GM23338 (cell line): ENCODE measurements at regions not wholly inside any gene's neighbourhood (a gene's known extent, or its start where the extent isn't known, plus 50 kb on each side); places are given as distances from the start of the nearest gene placed in this dataset.

Experiments used
- CREB1 ChIP-seq: fragments of 250-450 bp; sonication (Bioruptor Pico); IDR thresholded peaks from 2 replicates; pipeline ENCODE4 v1.5.0; 2020; ENCODE audit warnings: low read depth, mild to moderate bottlenecking, moderate library complexity
- CTCF ChIP-seq, 2 experiments: fragments of 200-600 bp in 1 of 2; sonication (generic) in 1 of 2; conservative IDR thresholded peaks; 2 replicates each; pipeline versions ENCODE4 v1.5.1 to v1.6.1; 2016 to 2017; ENCODE audit warnings: antibody characterized with exemption in 2 of 2, low read depth in 2 of 2, mild to moderate bottlenecking in 2 of 2, moderate library complexity in 1 of 2
- ETS1 ChIP-seq: IDR thresholded peaks from 2 replicates; pipeline ENCODE4 v1.6.1; 2016; ENCODE audit warnings: antibody characterized with exemption
- EZH2 ChIP-seq: fragments of 200-600 bp; sonication (generic); IDR thresholded peaks from one replicate; pipeline ENCODE4 v1.8.0; 2017; ENCODE audit warnings: antibody characterized with exemption, mild to moderate bottlenecking, low read depth; ENCODE audit not compliant: unreplicated experiment
- EZH2phosphoT487 ChIP-seq: fragments of 200-600 bp; sonication (generic); IDR thresholded peaks from one replicate; pipeline ENCODE4 v1.8.1; 2018; ENCODE audit warnings: antibody characterized with exemption; ENCODE audit not compliant: unreplicated experiment
- JUNB ChIP-seq: IDR thresholded peaks from one replicate; pipeline ENCODE4 v1.6.1; 2016; ENCODE audit warnings: antibody characterized with exemption; ENCODE audit not compliant: unreplicated experiment
- NANOG ChIP-seq: IDR thresholded peaks from 2 replicates; pipeline ENCODE4 v1.6.1; 2016; ENCODE audit warnings: antibody characterized with exemption, borderline replicate concordance
- POLR2AphosphoS5 ChIP-seq: IDR thresholded peaks from 2 replicates; pipeline ENCODE4 v1.6.1; 2016; ENCODE audit warnings: antibody characterized with exemption, low read depth
- REST ChIP-seq: IDR thresholded peaks from one replicate; pipeline ENCODE4 v1.6.1; 2018; ENCODE audit warnings: antibody characterized with exemption; ENCODE audit not compliant: unreplicated experiment
- STAT1 ChIP-seq: IDR thresholded peaks from one replicate; pipeline ENCODE4 v1.6.1; 2016; ENCODE audit warnings: antibody characterized with exemption; ENCODE audit not compliant: unreplicated experiment
- ZNF114 ChIP-seq: fragments of 250-450 bp; sonication (Bioruptor Pico); IDR thresholded peaks from 2 replicates; pipeline ENCODE4 v1.5.0; 2020; ENCODE audit warnings: mild to moderate bottlenecking, moderate library complexity
- ZNF331 ChIP-seq: fragments of 250-450 bp; sonication (Bioruptor Pico); IDR thresholded peaks from 2 replicates; pipeline ENCODE4 v1.5.0; 2020; ENCODE audit warnings: low read depth, mild to moderate bottlenecking, moderate library complexity

- TF ChIP-seq CTCF (conservative IDR thresholded peaks at IDR 0.05; ENCODE audit: low read depth in 2 of 2) (no peak), EZH2 (no peak), REST (no peak), POLR2AphosphoS5 (no peak), STAT1 (no peak), CREB1 (CRISPR knock-in tag) (no peak), ETS1 (no peak), EZH2phosphoT487 (no peak), JUNB (no peak), ZNF331 (CRISPR knock-in tag) (no peak), ZNF114 (CRISPR knock-in tag) (no peak), NANOG (no peak)
Observed at GRCh38 chr9:111096051-111096450, 57.8 kb upstream of the LPAR1 start.
